T-cell (primary cell): ENCODE measurements at regions not wholly inside any gene's neighbourhood (a gene's known extent, or its start where the extent isn't known, plus 50 kb on each side); places are given as distances from the start of the nearest gene placed in this dataset.

Experiments
- ATAC-seq, 4 experiments: fragments of 200-7000 bp in 3 of 4; fragments of 150-1000 bp in 1 of 4; cut with Tn5 transposase; replicated peaks in 1 of 4; 1 replicate in 3 of 4; 2 replicates in 1 of 4; pipeline ENCODE4 v1.10.0; 2021; ENCODE audit warnings: moderate library complexity in 3 of 4, mild to moderate bottlenecking in 2 of 4, moderate number of reproducible peaks in 1 of 4
- CTCF ChIA-PET, 2 donors: fragments of 300-600 bp; sonication (Branson Sonifier 250); formaldehyde crosslinking; loops; one replicate each; lab custom pipeline; 2022; ENCODE audit warnings: antibody characterized with exemption in 2 of 2; lab: Charles Lee
- POLR2A ChIA-PET, 2 donors: fragments of 300-600 bp; sonication (Branson Sonifier 250); formaldehyde crosslinking; loops; one replicate each; lab custom pipeline; 2022; ENCODE audit warnings: antibody characterized with exemption in 2 of 2; lab: Charles Lee
- DNase-seq, 35 experiments: peaks; one replicate each; pipeline versions ENCODE4 v3.0.0 to v3.0.0-alpha.2; 2013 to 2023
- H3K27ac ChIP-seq: one replicate; pipeline ENCODE4 v1.5.1; 2013; ENCODE audit warnings: low read length
- H3K27me3 ChIP-seq, 2 experiments: replicated peaks in 1 of 2; 1 replicate in 1 of 2; 2 replicates in 1 of 2; pipeline versions ENCODE4 v1.6.1 to v1.7.0; 2013; ENCODE audit warnings: low read length in 1 of 2, mixed read lengths in 1 of 2; ENCODE audit not compliant: control insufficient read depth in 2 of 2, insufficient read depth in 2 of 2; ENCODE audit errors: extremely low read depth in 1 of 2
- H3K36me3 ChIP-seq, 2 donors: 1 replicate in 1 of 2; 2 replicates in 1 of 2; pipeline versions ENCODE4 v1.6.1 to v1.7.0; 2013; ENCODE audit warnings: low read length in 1 of 2; ENCODE audit not compliant: control insufficient read depth in 2 of 2, insufficient read depth in 1 of 2; ENCODE audit errors: extremely low read depth in 1 of 2
- H3K4me1 ChIP-seq, 2 experiments: 1 replicate in 1 of 2; 2 replicates in 1 of 2; pipeline versions ENCODE4 v1.6.1 to v1.7.0; 2013; ENCODE audit warnings: low read length in 2 of 2, mixed read lengths in 1 of 2; ENCODE audit not compliant: insufficient read depth in 2 of 2, control insufficient read depth in 1 of 2; ENCODE audit errors: extremely low read depth in 1 of 2
- H3K4me3 ChIP-seq, 2 donors: 1 replicate in 1 of 2; 2 replicates in 1 of 2; pipeline versions ENCODE4 v1.5.1 to v1.7.0; 2013; ENCODE audit warnings: mild to moderate bottlenecking in 2 of 2, low read length in 1 of 2, moderate library complexity in 1 of 2; ENCODE audit not compliant: control insufficient read depth in 1 of 2; ENCODE audit errors: extremely low read depth in 1 of 2
- H3K9me3 ChIP-seq: 2 replicates; pipeline ENCODE4 v1.7.0; 2013
- H3K27ac Mint-ChIP-seq, 2 donors: one replicate each; pipeline ENCODE4 v1.8.0; 2020 to 2021; ENCODE audit warnings: mild to moderate bottlenecking in 2 of 2, mixed read lengths in 2 of 2
- H3K27me3 Mint-ChIP-seq, 2 donors: one replicate each; pipeline ENCODE4 v1.8.0; 2021 to 2022; ENCODE audit warnings: mixed read lengths in 2 of 2
- H3K36me3 Mint-ChIP-seq: one replicate; pipeline ENCODE4 v1.8.0; 2021; ENCODE audit warnings: mixed read lengths
- H3K4me1 Mint-ChIP-seq, 3 donors: one replicate each; pipeline ENCODE4 v1.8.0; 2020 to 2022; ENCODE audit warnings: mixed read lengths in 3 of 3, mild to moderate bottlenecking in 1 of 3
- H3K4me3 Mint-ChIP-seq, 3 donors: one replicate each; pipeline ENCODE4 v1.8.0; 2020 to 2022; ENCODE audit warnings: mild to moderate bottlenecking in 3 of 3, mixed read lengths in 3 of 3, moderate library complexity in 3 of 3
- H3K9me3 Mint-ChIP-seq, 3 donors: one replicate each; pipeline ENCODE4 v1.8.0; 2020 to 2022; ENCODE audit warnings: mixed read lengths in 3 of 3
- WGBS: methylation state at CpG from one replicate; pipeline ENCODE4 v1.1.5; 2013; ENCODE audit warnings: missing lambda C conversion rate; ENCODE audit not compliant: insufficient coverage; 5-methylcytosine and 5-hydroxymethylcytosine counted together

GRCh38 chr11:25890626-25891260, 441.2 kb upstream of the ANO3 start:
- H3K36me3 ChIP-seq, result no peaks in the 10 kb centered on the region
- Mint-ChIP-seq H3K27ac (no peak overlapping the region), H3K4me3 (no peak overlapping the region), H3K36me3 (no peaks in the 10 kb centered on the region), H3K27me3 (no peaks in the 10 kb centered on the region), H3K4me1 (no peaks in the 10 kb centered on the region), H3K9me3 (peaks cover 12 to 18% (median 12%) of the 10 kb centered on the region in 3 donors)
- no peak overlapping the region for H3K4me3 ChIP-seq
- H3K27ac ChIP-seq, result no peak overlapping the region
- no peaks in the 10 kb centered on the region for H3K4me1 ChIP-seq
- ATAC-seq (no peak), DNase-seq (no peak)
- H3K27me3 ChIP-seq, result no peaks in the 10 kb centered on the region
- ChIA-PET POLR2A (no interaction called here), CTCF (no interaction called here)
- no CpG with 5 or more reads among the region's 3 CpGs for WGBS
- H3K9me3 ChIP-seq, result no peaks in the 10 kb centered on the region

- Mint-ChIP-seq H3K9me3 (peaks cover 12 to 18% (median 14%) of the 10 kb centered on the region in 3 donors), H3K4me1 (no peaks in the 10 kb centered on the region), H3K4me3 (no peak overlapping the region), H3K36me3 (no peaks in the 10 kb centered on the region), H3K27ac (no peak overlapping the region), H3K27me3 (no peaks in the 10 kb centered on the region)
- CTCF ChIA-PET, result no interaction called here
- no peaks in the 10 kb centered on the region for H3K36me3 ChIP-seq
- no peaks in the 10 kb centered on the region for H3K9me3 ChIP-seq
- H3K4me1 ChIP-seq, result no peaks in the 10 kb centered on the region
- POLR2A ChIA-PET, result no interaction called here
- no peak overlapping the region for H3K27ac ChIP-seq
- H3K4me3 ChIP-seq, result no peak overlapping the region
- no CpG with 5 or more reads among the region's 1 CpG for WGBS
- ATAC-seq (no peak), DNase-seq (no peak)
- H3K27me3 ChIP-seq, result no peaks in the 10 kb centered on the region
These were observed 440.0 kb upstream of the ANO3 start for GRCh38 chr11:25891960-25892359.

DNA sequence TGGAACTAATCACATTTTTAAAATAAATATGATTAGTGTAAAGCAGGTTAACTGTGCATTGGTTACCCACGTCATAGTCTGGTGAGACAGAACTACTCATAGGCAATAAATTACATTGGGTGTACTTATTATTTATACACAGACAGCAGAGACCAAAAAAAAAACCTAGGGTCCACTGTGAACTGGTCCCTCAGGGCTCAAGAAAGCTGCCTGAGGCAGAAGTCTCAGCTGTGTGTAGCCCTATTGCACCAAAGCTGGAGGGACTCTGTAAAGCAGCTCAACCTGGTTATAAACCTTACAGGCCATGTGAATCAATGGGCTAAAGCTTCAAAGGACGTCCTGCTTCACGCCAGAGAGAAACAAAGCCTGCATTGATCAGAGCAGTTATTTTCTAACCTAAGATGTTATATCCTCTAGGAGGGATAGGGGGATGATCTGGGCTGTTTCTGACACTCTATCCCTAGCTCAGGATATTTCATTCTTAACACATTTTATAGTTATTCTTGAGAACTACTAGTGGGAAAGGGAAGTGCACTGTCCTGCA, 432.2 kb upstream of the ANO3 start:
- POLR2A ChIA-PET, result interaction anchor here in 1 of 2 donors (0.5 kb wide), 1 partner anchor 1466 kb away, joined by 3 read pairs; no protein-coding TSS in a partner anchor
- Mint-ChIP-seq H3K4me3 (no peak overlapping the region), H3K9me3 (peaks cover 4 to 11% (median 8%) of the 10 kb centered on the region in 3 donors), H3K27me3 (no peaks in the 10 kb centered on the region), H3K36me3 (no peaks in the 10 kb centered on the region), H3K27ac (no peak overlapping the region), H3K4me1 (no peaks in the 10 kb centered on the region)
- no peaks in the 10 kb centered on the region for H3K27me3 ChIP-seq
- no peak overlapping the region for H3K4me3 ChIP-seq
- DNase-seq, result no peak
- no peak for ATAC-seq
- H3K27ac ChIP-seq, result no peak overlapping the region
- H3K9me3 ChIP-seq, result no peaks in the 10 kb centered on the region
- CTCF ChIA-PET, result no interaction called here
- H3K36me3 ChIP-seq, result no peaks in the 10 kb centered on the region
- no CpG with 5 or more reads among the region's 3 CpGs for WGBS
- no peaks in the 10 kb centered on the region for H3K4me1 ChIP-seq

GRCh38 chr11:25900814-25901213, 431.1 kb upstream of the ANO3 start:
- Histone ChIP-seq H3K27me3 (no peaks in the 10 kb centered on the region), H3K9me3 (no peaks in the 10 kb centered on the region), H3K27ac (no peak overlapping the region), H3K4me3 (no peak overlapping the region), H3K36me3 (no peaks in the 10 kb centered on the region), H3K4me1 (no peaks in the 10 kb centered on the region)
- ChIA-PET CTCF (no interaction called here), POLR2A (no interaction called here)
- WGBS, result 80% methylated on average over 1 of the region's 4 CpGs
- Mint-ChIP-seq H3K27me3 (no peaks in the 10 kb centered on the region), H3K4me3 (no peak overlapping the region), H3K4me1 (no peaks in the 10 kb centered on the region), H3K9me3 (peaks cover 6 to 20% (median 12%) of the 10 kb centered on the region in 3 donors), H3K36me3 (no peaks in the 10 kb centered on the region), H3K27ac (no peak overlapping the region)
- DNase-seq (no peak), ATAC-seq (no peak)

DNA sequence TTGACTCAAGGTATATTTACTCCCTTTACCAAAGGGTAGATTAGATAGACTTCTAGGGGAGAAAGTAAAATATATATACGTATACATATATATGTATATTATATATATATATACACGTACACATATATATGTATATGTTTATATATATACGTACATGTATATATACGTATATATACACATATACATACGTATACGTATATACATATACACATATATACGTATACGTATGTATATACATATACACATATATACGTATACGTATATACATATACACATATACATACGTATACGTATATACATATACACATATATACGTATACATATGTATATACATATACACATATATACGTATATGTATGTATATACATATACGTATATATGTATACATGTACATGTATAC, 430.5 kb upstream of the ANO3 start:
- no peaks in the 10 kb centered on the region for H3K4me1 ChIP-seq
- ATAC-seq (no peak), DNase-seq (no peak)
- Mint-ChIP-seq H3K27me3 (no peaks in the 10 kb centered on the region), H3K4me3 (no peak overlapping the region), H3K36me3 (no peaks in the 10 kb centered on the region), H3K4me1 (no peaks in the 10 kb centered on the region), H3K9me3 (peaks cover 8 to 22% (median 12%) of the 10 kb centered on the region in 3 donors), H3K27ac (no peak overlapping the region)
- H3K9me3 ChIP-seq, result no peaks in the 10 kb centered on the region
- no peaks in the 10 kb centered on the region for H3K36me3 ChIP-seq
- H3K27me3 ChIP-seq, result no peaks in the 10 kb centered on the region
- CTCF ChIA-PET, result no interaction called here
- H3K27ac ChIP-seq, result no peak overlapping the region
- H3K4me3 ChIP-seq, result no peak overlapping the region
- POLR2A ChIA-PET, result no interaction called here
- WGBS, result no CpG with 5 or more reads among the region's 15 CpGs

GRCh38 chr11:25902476-25902875, 429.5 kb upstream of the ANO3 start:
- no peaks in the 10 kb centered on the region for H3K4me1 Mint-ChIP-seq

More at GRCh38 chr11:25902476-25902875, 429.5 kb upstream of the ANO3 start:
- Histone ChIP-seq H3K4me3 (no peak overlapping the region), H3K9me3 (no peaks in the 10 kb centered on the region), H3K27me3 (no peaks in the 10 kb centered on the region), H3K36me3 (no peaks in the 10 kb centered on the region), H3K4me1 (no peaks in the 10 kb centered on the region), H3K27ac (no peak overlapping the region)
- no peak for ATAC-seq
- no peaks in the 10 kb centered on the region for H3K36me3 Mint-ChIP-seq
- ChIA-PET CTCF (no interaction called here), POLR2A (no interaction called here)
- H3K27me3 Mint-ChIP-seq, result no peaks in the 10 kb centered on the region
- no peak for DNase-seq
- H3K9me3 Mint-ChIP-seq, result peaks cover 11 to 28% (median 16%) of the 10 kb centered on the region in 3 donors
- H3K4me3 Mint-ChIP-seq, result no peak overlapping the region
- WGBS, result no CpG with 5 or more reads among the region's 3 CpGs
- H3K27ac Mint-ChIP-seq, result no peak overlapping the region
